ENCODE measurements at regions not wholly inside any gene's neighbourhood (a gene's known extent, or its start where the extent isn't known, plus 50 kb on each side); places are given as distances from the start of the nearest gene placed in this dataset.

GRCh38 chr11:19519912-19520641, 192.6 kb upstream of the NAV2 start:
- DNase-seq (ENCODE audit: low read depth): no peak

- DNase-seq (ENCODE audit: low read depth): no peak
Observed at GRCh38 chr11:19519353-19519752, 193.3 kb upstream of the NAV2 start.

GRCh38 chr11:19513253-19513652, 199.4 kb upstream of the NAV2 start:
- no peak for DNase-seq (ENCODE audit: low read depth)

- no peak for DNase-seq (ENCODE audit: low read depth)
Observed at GRCh38 chr11:19512618-19513017, 200.0 kb upstream of the NAV2 start.

GRCh38 chr11:19511413-19512183, 201.0 kb upstream of the NAV2 start:
- peak; percentile 20 for DNase-seq (ENCODE audit: low read depth)

GRCh38 chr11:19511066-19511412, 201.6 kb upstream of the NAV2 start:
- DNase-seq (ENCODE audit: low read depth): no peak

- no peak for DNase-seq (ENCODE audit: low read depth)
Observed at GRCh38 chr11:19510468-19510867, 202.2 kb upstream of the NAV2 start.

GRCh38 chr11:19509215-19509614, 203.4 kb upstream of the NAV2 start:
- no peak for DNase-seq (ENCODE audit: low read depth)

GRCh38 chr11:19508165-19508564, 204.5 kb upstream of the NAV2 start:
- DNase-seq (ENCODE audit: low read depth): peak; percentile 20

GRCh38 chr11:19506816-19507486, 205.7 kb upstream of the NAV2 start:
- DNase-seq (ENCODE audit: low read depth): no peak

- no peak for DNase-seq (ENCODE audit: low read depth)
Observed at GRCh38 chr11:19502691-19503253, 209.9 kb upstream of the NAV2 start.

GRCh38 chr11:19501631-19502030, 211.0 kb upstream of the NAV2 start:
- no peak for DNase-seq (ENCODE audit: low read depth)

GRCh38 chr11:19499999-19500398, 212.6 kb upstream of the NAV2 start:
- peak; percentile 5 for DNase-seq (ENCODE audit: low read depth)

GRCh38 chr11:19499026-19499669, 213.5 kb upstream of the NAV2 start:
- DNase-seq (ENCODE audit: low read depth): no peak

- no peak for DNase-seq (ENCODE audit: low read depth)
Observed at GRCh38 chr11:19493446-19494213, 219.0 kb upstream of the NAV2 start.

GRCh38 chr11:19482319-19483100, 230.1 kb upstream of the NAV2 start:
- no peak for DNase-seq (ENCODE audit: low read depth)

GRCh38 chr11:19480540-19480939, 232.1 kb upstream of the NAV2 start:
- DNase-seq (ENCODE audit: low read depth): no peak

- DNase-seq (ENCODE audit: low read depth): no peak
Observed at GRCh38 chr11:19478891-19479290, 233.7 kb upstream of the NAV2 start.

GRCh38 chr11:19474954-19475721, 234.4 kb upstream of the E2F8 start:
- no peak for DNase-seq (ENCODE audit: low read depth)

GRCh38 chr11:19474211-19474610, 233.5 kb upstream of the E2F8 start:
- no peak for DNase-seq (ENCODE audit: low read depth)

Measured in fibroblast of the conjunctiva (primary cell).